IMR-90 (cell line): ENCODE measurements at regions not wholly inside any gene's neighbourhood (a gene's known extent, or its start where the extent isn't known, plus 50 kb on each side); places are given as distances from the start of the nearest gene placed in this dataset.

ENCODE experiments used
- BHLHE40 ChIP-seq: fragments of 150-350 bp; IDR thresholded peaks from 2 replicates; pipeline ENCODE4 v1.6.1; 2016; ENCODE audit warnings: mild to moderate bottlenecking, low read depth, low read length
- CEBPB ChIP-seq: IDR thresholded peaks from 2 replicates; pipeline ENCODE4 v1.6.1; 2012; ENCODE audit warnings: low read depth, low read length, improper control_type of control experiment
- CHD1 ChIP-seq: IDR thresholded peaks from 2 replicates; pipeline ENCODE4 v1.6.1; 2012; ENCODE audit warnings: low read depth, low read length, improper control_type of control experiment
- FOS ChIP-seq: fragments of 150-350 bp; IDR thresholded peaks from 2 replicates; pipeline ENCODE4 v1.6.1; 2016; ENCODE audit warnings: low read depth, low read length
- MAFK ChIP-seq: IDR thresholded peaks from 2 replicates; pipeline ENCODE4 v1.6.1; 2012; ENCODE audit warnings: low read depth, low read length, improper control_type of control experiment
- MAZ ChIP-seq: IDR thresholded peaks from 2 replicates; pipeline ENCODE4 v1.6.1; 2012; ENCODE audit warnings: low read depth, mild to moderate bottlenecking, low read length, improper control_type of control experiment, moderate library complexity, borderline replicate concordance
- MXI1 ChIP-seq: IDR thresholded peaks from 2 replicates; pipeline ENCODE4 v1.6.1; 2012; ENCODE audit warnings: low read depth, mild to moderate bottlenecking, low read length, moderate library complexity, borderline replicate concordance
- POLR2A ChIP-seq: IDR thresholded peaks from 2 replicates; pipeline ENCODE4 v1.6.1; 2012; ENCODE audit warnings: mild to moderate bottlenecking, low read depth, low read length
- RAD21 ChIP-seq: IDR thresholded peaks from 2 replicates; pipeline ENCODE4 v1.6.1; 2012; ENCODE audit warnings: low read length, improper control_type of control experiment
- RCOR1 ChIP-seq: IDR thresholded peaks from 2 replicates; pipeline ENCODE4 v1.6.1; 2012; ENCODE audit warnings: mild to moderate bottlenecking, low read length, improper control_type of control experiment; ENCODE audit not compliant: insufficient replicate concordance
- RFX5 ChIP-seq: IDR thresholded peaks from 2 replicates; pipeline ENCODE4 v1.8.0; 2012; ENCODE audit warnings: low read depth, mild to moderate bottlenecking, low read length, moderate library complexity
- TF ChIP-seq, protein P1 (sequence below): conservative IDR thresholded peaks from 2 replicates; pipeline ENCODE4 v1.5.1; 2012; ENCODE audit warnings: mild to moderate bottlenecking, low read depth, low read length, improper control_type of control experiment
- TF ChIP-seq, protein P2 (sequence below): fragments of 150-350 bp; IDR thresholded peaks from 2 replicates; pipeline ENCODE4 v1.6.1; 2017; ENCODE audit warnings: mild to moderate bottlenecking, antibody characterized with exemption, low read length, low read depth
- TF ChIP-seq, protein P3 (sequence below): fragments of 150-350 bp; IDR thresholded peaks from 2 replicates; pipeline ENCODE4 v1.6.1; 2016; ENCODE audit warnings: low read depth, mild to moderate bottlenecking, low read length, moderate library complexity, borderline replicate concordance

DNA sequence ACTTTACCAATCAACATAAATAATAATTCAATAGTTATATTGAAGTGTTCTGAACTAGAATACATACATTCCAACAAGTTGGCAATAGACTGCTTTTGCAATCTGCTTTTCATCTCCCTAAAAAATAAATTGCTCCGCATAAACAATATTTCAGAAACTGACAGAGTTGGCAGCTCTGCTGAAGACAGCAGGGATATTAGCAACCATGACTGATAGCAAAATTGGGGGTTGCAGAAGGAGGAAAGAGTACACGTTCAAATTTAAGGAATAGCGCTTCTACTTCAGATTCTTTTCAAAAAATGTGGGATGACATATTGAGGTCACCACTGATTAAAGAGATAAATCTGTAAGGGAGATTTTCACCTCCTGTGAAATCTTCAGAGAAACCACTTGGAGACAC lies 521.2 kb downstream of the DTWD2 start:
- TF ChIP-seq FOS (no peak), BHLHE40 (no peak), POLR2A (no peak), RAD21 (no peak), RFX5 (no peak), MAFK (no peak), CHD1 (no peak), RCOR1 (no peak), MXI1 (no peak), MAZ (no peak), CEBPB (no peak)
- TF ChIP-seq, protein P1, sequence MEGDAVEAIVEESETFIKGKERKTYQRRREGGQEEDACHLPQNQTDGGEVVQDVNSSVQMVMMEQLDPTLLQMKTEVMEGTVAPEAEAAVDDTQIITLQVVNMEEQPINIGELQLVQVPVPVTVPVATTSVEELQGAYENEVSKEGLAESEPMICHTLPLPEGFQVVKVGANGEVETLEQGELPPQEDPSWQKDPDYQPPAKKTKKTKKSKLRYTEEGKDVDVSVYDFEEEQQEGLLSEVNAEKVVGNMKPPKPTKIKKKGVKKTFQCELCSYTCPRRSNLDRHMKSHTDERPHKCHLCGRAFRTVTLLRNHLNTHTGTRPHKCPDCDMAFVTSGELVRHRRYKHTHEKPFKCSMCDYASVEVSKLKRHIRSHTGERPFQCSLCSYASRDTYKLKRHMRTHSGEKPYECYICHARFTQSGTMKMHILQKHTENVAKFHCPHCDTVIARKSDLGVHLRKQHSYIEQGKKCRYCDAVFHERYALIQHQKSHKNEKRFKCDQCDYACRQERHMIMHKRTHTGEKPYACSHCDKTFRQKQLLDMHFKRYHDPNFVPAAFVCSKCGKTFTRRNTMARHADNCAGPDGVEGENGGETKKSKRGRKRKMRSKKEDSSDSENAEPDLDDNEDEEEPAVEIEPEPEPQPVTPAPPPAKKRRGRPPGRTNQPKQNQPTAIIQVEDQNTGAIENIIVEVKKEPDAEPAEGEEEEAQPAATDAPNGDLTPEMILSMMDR, result no peak
- TF ChIP-seq, protein P2, sequence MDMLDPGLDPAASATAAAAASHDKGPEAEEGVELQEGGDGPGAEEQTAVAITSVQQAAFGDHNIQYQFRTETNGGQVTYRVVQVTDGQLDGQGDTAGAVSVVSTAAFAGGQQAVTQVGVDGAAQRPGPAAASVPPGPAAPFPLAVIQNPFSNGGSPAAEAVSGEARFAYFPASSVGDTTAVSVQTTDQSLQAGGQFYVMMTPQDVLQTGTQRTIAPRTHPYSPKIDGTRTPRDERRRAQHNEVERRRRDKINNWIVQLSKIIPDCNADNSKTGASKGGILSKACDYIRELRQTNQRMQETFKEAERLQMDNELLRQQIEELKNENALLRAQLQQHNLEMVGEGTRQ, result no peak
- TF ChIP-seq, protein P3, sequence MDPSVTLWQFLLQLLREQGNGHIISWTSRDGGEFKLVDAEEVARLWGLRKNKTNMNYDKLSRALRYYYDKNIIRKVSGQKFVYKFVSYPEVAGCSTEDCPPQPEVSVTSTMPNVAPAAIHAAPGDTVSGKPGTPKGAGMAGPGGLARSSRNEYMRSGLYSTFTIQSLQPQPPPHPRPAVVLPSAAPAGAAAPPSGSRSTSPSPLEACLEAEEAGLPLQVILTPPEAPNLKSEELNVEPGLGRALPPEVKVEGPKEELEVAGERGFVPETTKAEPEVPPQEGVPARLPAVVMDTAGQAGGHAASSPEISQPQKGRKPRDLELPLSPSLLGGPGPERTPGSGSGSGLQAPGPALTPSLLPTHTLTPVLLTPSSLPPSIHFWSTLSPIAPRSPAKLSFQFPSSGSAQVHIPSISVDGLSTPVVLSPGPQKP, result no peak
